GM18505 (cell line): ENCODE measurements at regions not wholly inside any gene's neighbourhood (a gene's known extent, or its start where the extent isn't known, plus 50 kb on each side); places are given as distances from the start of the nearest gene placed in this dataset.

Experiments used
- ATAC-seq: cut with Tn5 transposase; IDR thresholded peaks from one replicate; pipeline ENCODE4 v1.9.1; 2021; ENCODE audit not compliant: unreplicated experiment
- POLR2A ChIP-seq: IDR thresholded peaks from 4 replicates; pipeline ENCODE4 v1.6.1; 2011; ENCODE audit warnings: borderline replicate concordance; ENCODE audit not compliant: insufficient read depth, insufficient read length; ENCODE audit errors: extremely low read depth

- ATAC-seq = no peak
- no peak for TF ChIP-seq POLR2A
These were observed 288.4 kb downstream of the GXYLT1 start for GRCh38 chr12:41856228-41856627.

- ATAC-seq = no peak
- TF ChIP-seq POLR2A = no peak
These were observed 294.6 kb downstream of the GXYLT1 start for GRCh38 chr12:41850046-41850445.

GRCh38 chr12:41846718-41847117 is 298.0 kb downstream of the GXYLT1 start:
- ATAC-seq = no peak
- no peak for TF ChIP-seq POLR2A

GRCh38 chr12:41836416-41836815 is 308.3 kb downstream of the GXYLT1 start:
- no peak for ATAC-seq
- TF ChIP-seq POLR2A = no peak

GRCh38 chr12:41835556-41835955 is 309.1 kb downstream of the GXYLT1 start:
- no peak for ATAC-seq
- TF ChIP-seq POLR2A = no peak

GRCh38 chr12:41819948-41820347 is 324.7 kb downstream of the GXYLT1 start:
- TF ChIP-seq POLR2A = no peak
- no peak for ATAC-seq

- no peak for ATAC-seq
- no peak for TF ChIP-seq POLR2A
These were observed 340.6 kb downstream of the GXYLT1 start for GRCh38 chr12:41804026-41804425.

- no peak for TF ChIP-seq POLR2A
- ATAC-seq = no peak
These were observed 341.9 kb downstream of the GXYLT1 start for GRCh38 chr12:41802803-41803202.

- ATAC-seq = no peak
- no peak for TF ChIP-seq POLR2A
These were observed 343.4 kb downstream of the GXYLT1 start for GRCh38 chr12:41801261-41801660.

- ATAC-seq = no peak
- TF ChIP-seq POLR2A = no peak
These were observed 345.0 kb downstream of the GXYLT1 start for GRCh38 chr12:41799671-41800070.

- no peak for TF ChIP-seq POLR2A
These were observed 348.8 kb downstream of the GXYLT1 start for GRCh38 chr12:41795910-41796309.

GRCh38 chr12:41795051-41795600 is 349.5 kb downstream of the GXYLT1 start:
- ATAC-seq = no peak

More at GRCh38 chr12:41795910-41796309, 348.8 kb downstream of the GXYLT1 start:
- no peak for ATAC-seq

GRCh38 chr12:41794336-41794735 is 350.3 kb downstream of the GXYLT1 start:
- no peak for ATAC-seq
- TF ChIP-seq POLR2A = no peak

More at GRCh38 chr12:41795051-41795600, 349.5 kb downstream of the GXYLT1 start:
- no peak for TF ChIP-seq POLR2A

- no peak for TF ChIP-seq POLR2A
- ATAC-seq = no peak
These were observed 359.7 kb downstream of the GXYLT1 start for GRCh38 chr12:41784957-41785356.

GRCh38 chr12:41778934-41779333 is 365.7 kb downstream of the GXYLT1 start:
- TF ChIP-seq POLR2A = no peak
- no peak for ATAC-seq
